ENCODE measurements at regions not wholly inside any gene's neighbourhood (a gene's known extent, or its start where the extent isn't known, plus 50 kb on each side); places are given as distances from the start of the nearest gene placed in this dataset.
"Not testable (repeated sequence)": the region's sequence is repeated elsewhere in the genome, so short reads cannot be mapped to it uniquely, and the experiment has no call there.

DNA sequence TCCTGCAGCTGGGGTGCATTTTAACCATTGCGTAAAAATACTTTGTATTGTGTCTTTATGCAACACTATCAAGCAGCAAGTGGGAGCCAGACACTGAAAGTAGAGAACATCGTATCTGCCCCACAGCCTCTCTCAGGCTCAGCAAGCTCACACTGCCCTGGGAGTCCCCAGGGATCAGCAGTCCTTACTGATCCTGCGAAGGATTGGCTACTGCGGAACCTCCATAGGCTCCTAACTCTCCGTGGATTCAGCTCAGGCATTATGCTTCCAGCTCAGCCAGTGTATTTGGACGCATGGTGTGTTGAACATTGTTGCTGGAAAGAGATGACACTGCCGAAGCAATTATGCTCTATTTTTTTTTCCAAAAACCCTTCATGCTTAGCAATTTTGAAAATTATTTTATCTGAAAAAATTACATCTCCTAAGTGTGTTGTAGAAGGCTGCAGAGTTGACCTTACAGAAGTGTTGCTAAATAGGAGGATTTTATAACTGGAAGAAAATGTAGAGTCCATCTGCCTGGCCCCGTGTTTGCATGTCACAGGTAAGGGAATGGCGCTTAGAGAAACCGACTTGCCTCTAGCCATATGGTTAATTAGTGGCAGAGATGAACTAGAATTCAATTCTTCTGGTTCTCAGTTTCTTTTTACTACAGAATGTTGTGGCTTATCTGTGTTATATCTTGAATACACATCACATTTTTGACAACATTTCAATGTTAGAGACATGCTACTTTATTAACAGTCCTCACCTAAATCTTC lies 276.4 kb upstream of the COBL start:
- DNase-seq: no peak

- DNase-seq: no peak
Measured at GRCh38 chr7:51591223-51591622, 274.6 kb upstream of the COBL start.

- no peak for DNase-seq
Measured at GRCh38 chr7:51590746-51591145, 274.1 kb upstream of the COBL start.

- no peak for DNase-seq
Measured at GRCh38 chr7:51589111-51589510, 272.5 kb upstream of the COBL start.

- DNase-seq: no peak
Measured at GRCh38 chr7:51587604-51588003, 271.0 kb upstream of the COBL start.

- no peak for DNase-seq
Measured at GRCh38 chr7:51577390-51577789, 260.8 kb upstream of the COBL start.

DNA sequence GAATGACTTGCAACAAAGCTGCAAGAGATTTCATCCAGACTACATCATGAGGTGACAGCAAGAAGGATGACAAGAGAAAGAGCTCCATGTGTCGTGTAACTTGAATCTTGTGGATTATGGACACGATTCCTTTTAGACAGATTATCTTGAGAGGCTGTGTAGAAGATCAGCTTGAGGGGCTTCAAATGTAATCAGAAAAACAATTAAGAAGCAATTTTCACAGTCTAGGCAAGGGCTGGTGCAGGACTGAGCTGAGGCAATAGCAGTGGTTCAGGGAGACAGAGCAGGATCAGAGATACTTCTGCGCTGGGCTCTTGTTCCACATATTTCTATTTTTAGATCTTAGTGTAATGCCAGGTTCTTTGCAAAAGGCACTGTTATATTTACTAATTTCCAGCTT lies 253.0 kb upstream of the COBL start:
- DNase-seq: no peak

DNA sequence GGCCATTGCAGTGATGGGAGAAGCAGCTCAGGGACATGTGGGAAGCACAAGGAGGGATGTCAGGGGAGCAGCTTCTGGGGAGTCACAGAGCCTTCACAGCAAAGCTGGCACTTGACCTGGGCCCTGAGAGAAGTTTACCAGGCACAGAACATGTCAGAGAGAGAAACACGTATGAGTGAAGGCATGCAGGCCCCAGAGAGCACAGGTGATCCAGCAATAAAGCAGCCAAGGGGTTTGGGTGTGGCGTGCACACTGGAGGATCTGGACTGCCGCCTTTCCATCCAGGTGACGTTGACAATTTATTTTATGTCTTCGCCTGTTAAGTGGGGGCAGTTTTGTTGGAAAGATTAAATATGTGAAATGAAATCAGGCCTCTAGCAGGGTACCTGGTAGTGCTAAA lies 252.6 kb upstream of the COBL start:
- no peak for DNase-seq

DNA sequence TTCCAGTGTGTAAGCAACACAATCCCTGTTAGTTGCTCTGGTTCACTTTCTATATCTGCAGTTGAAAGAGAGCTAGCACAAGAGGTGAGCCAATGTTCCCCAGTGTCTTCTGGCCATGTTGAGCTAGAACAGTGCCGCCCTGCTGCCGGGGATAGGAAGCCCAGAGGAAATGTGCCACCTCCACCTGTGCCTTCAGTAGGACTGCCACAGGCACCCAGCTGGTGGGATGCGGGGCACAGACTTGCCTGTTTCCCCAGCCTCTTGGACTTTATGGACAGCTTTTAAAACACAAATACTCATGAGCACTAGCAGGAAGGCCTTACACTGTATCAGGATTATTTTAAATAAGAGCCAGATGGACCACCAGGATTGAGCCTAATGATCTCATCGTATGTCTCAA lies 234.5 kb upstream of the COBL start:
- no peak for DNase-seq

DNA sequence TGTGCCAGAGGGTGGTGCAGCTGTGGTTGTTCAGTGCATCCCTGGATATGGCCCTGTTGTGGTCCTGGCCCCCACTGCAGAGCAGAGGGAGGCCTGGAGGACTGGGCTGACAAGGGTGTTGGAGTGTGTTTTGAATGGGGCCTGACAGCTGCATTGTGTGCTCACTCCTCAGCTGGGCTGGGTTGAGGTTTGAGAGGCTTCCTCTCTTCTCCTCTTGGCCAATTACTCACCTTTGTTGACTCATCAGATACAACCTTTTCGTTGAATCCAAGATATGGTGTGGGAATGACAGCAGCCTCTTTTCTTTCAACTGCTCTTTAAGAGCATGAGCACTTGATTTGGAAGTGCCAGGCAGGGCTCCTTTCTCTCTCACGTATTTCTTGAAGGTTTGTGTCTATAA lies 228.5 kb upstream of the COBL start:
- DNase-seq: no peak

DNA sequence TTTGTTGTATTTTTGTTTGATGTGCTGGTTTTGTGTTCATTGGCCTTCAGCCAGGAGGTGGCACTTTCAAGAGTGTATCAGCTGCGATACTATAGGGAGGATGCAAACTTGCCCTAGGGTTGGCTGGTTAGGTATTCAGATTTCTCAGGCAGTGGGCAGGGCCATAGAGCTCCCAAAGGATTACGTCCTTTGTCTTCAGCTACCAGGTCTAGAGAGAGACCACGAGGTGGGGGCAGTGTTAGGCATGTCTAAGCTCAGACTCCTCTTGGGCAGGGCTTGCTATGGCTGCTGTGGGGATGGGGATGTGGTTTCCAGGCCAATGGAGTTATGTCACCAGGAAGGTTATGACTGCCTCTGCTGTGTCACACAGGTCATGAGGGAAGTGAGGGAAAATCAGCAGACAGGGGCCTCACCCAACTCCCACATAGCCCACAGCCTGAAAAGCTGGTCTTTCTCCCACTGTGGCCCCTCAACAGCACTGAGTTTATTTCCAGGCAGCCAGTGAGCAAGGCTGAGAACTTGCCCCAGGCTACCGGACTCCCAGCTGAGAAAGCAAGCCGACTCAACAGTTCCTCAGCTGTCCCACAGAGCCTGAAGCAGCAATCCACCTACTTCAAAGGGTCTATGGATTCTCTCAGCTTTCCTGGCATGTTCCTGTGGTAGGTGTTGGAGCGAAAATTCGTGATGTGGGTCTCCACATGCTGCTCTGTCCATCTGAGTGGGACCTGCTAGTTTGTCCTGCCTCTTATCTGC lies 227.4 kb upstream of the COBL start:
- DNase-seq: no peak

DNA sequence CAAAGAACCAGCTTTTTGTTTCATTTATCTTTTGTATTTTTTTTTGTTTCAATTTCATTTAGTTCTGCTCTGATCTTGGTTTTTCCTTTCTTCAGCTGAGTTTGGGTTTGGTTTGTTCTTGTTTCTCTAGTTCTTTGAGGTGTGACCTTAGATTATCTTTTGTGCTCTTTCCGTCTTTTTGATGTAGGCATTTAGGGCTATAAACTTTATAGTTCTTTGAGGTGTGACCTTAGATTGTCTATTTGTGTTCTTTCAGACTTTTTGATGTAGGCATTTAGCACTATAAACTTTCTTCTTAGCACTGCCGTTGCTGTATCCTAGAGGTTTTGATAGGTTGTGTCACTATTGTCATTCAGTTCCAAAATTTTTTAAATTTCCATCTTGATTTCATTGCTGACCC lies 224.3 kb upstream of the COBL start:
- not testable (repeated sequence) for DNase-seq

DNA sequence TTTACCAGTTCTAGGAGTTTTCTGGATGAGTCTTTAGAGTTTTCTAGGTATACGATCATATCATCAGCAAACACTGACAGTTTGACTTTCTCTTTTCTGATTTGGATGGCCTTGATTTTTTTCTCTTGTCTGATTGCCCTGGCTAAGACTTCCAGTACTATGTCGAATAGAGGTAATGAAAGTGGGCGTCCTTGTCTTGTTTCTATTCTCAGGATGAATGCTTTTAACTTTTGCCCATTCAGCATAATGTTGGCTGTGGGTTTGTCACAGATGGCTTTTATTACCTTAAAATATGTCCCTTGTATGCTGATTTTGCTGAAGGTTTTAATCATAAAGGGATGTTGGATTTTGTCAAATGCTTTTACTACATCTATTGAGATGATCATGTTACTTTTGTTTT lies 223.2 kb upstream of the COBL start:
- no peak for DNase-seq

DNA sequence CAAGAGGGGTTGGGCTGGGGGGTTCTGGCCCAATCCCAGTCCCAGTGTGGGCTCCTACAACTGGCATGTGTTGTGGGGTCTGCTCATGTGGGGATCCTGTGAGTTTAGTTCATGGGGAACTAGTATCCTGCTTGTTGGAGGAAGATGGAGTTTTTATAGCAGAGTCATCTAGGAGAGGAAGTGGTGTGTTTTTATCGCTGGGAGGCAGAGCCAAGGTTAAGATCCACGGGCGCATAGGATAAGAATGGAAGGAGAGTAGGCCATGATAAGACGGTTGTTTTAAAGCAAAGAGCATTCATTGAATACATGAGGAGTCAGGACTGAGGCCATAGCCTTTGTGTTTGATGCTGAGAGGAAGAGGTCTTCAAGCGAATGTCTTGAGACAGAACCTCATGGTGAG lies 211.6 kb upstream of the COBL start:
- no peak for DNase-seq

- DNase-seq: no peak
Measured at GRCh38 chr7:51521694-51522312, 205.2 kb upstream of the COBL start.

GRCh38 chr7:51521054-51521453 lies 204.4 kb upstream of the COBL start:
- no peak for DNase-seq

DNA sequence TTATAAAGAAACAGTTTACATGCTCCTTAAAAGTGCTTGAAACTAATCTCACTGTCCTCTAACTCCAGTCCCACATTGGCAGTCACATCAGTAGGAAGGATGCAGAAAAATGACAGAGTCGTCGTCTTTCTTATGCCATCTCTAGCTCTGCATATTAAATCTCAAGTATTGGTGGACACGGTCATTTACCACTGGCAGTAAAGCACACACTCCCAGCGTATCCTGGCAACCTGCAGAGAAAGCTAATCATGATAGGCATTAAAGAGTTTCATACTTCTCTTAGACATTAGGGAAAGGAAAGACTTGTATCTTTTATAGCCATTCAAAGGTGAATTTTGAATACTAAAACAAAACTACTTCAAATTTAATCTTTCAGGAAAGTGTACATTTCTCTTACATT lies 202.0 kb upstream of the COBL start:
- DNase-seq: no peak

DNA sequence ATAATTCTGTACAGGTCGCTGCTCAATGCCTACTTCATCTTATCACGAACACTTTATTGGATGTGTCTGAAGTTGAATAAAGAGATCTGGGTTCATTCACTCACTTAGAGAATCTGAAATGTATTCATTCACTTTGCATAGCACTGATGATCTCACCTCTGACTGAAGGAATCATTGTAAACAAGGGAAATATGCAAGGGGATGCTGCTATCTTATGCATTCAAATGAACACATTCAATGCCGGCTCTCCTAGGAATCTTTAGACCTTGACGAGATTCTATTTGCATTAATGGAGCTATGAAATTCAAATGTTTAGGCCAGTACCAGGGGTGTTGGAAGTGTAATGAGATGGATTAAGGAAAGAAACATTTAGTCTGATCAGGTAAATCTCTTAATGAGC lies 200.6 kb upstream of the COBL start:
- no peak for DNase-seq

GRCh38 chr7:51501620-51502019 lies 185.0 kb upstream of the COBL start:
- DNase-seq: no peak

- no peak for DNase-seq
Measured at GRCh38 chr7:51482976-51483375, 166.4 kb upstream of the COBL start.

GRCh38 chr7:51481421-51481820 lies 164.8 kb upstream of the COBL start:
- DNase-seq: no peak

DNA sequence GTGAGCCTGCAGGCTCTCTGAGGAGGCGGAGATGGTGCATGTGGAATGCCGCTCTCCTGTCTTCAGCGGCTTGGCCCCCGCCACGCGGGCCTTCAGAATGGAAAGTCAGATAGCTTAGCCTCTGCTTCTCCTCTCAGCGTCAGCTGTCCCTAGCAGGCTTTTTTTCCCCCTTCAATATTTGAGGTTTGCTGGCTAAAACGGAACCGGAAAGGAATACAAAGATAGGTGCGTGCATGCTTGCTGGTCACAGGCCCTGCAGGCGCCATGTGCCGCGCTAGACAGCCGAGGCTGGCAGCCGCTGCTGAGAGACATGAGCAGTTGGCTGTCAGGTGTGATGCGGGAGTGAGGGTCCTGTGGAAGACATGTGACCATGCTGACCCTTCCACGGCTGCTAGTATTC lies 161.2 kb upstream of the COBL start:
- no peak for DNase-seq

DNA sequence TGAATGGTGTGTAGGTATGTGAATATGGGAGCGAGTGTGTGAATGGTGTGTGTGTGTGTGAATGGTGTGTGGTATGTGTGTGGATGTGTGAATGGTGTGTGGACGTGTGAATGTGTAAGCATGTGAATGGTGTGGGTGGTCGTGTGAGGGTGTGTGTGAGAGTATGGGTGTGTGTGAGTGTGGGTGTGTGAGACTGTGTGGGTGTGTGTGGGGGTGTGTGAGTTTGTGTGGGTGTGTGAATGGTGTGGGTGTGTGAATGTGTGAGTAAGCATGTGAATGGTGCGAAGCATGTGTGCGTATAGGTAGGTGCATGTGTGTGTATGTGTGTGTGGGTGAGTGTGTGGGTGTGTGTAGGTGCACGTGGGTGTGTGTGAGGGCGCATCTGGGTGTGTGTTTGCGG lies 160.7 kb upstream of the COBL start:
- DNase-seq: no peak

DNA sequence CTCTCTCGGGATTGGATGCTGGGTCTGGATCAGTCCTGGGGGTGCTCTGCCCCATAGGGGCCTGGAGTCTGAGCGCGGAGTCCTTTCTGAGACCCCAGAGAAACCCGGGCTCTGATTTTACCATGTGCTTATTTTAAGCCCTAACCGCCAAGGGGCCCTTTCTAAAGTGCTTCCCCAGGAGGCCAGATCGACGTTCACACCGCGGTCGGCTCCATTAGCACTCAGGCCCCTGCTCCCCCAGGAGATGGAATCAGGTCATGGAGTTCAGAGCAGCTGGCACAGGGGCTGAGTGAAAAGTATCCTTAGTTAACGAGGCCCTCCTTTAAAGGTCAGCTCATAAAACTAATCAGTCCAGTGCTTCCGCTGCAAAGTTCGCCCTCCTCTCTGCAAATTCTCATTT lies 159.4 kb upstream of the COBL start:
- DNase-seq: no peak

Measured in effector CD4-positive, alpha-beta T cell (primary cell).